Stomach smooth muscle (tissue), 2 donors: ENCODE measurements at regions not wholly inside any gene's neighbourhood (a gene's known extent, or its start where the extent isn't known, plus 50 kb on each side); places are given as distances from the start of the nearest gene placed in this dataset.

ENCODE experiments used
- H3K27ac ChIP-seq: one replicate; pipeline ENCODE4 v1.7.0; 2013; ENCODE audit warnings: mild to moderate bottlenecking, low read length, inconsistent platforms
- H3K27me3 ChIP-seq, 2 donors: one replicate each; pipeline ENCODE4 v1.7.0; 2013; ENCODE audit warnings: low read length in 2 of 2; ENCODE audit not compliant: insufficient read depth in 2 of 2, control insufficient read depth in 1 of 2
- H3K36me3 ChIP-seq, 2 donors: one replicate each; pipeline ENCODE4 v1.7.0; 2013; ENCODE audit warnings: low read length in 2 of 2; ENCODE audit not compliant: control insufficient read depth in 2 of 2, insufficient read depth in 2 of 2
- H3K4me1 ChIP-seq: one replicate; pipeline ENCODE4 v1.7.0; 2013; ENCODE audit warnings: low read length; ENCODE audit not compliant: control insufficient read depth, insufficient read depth
- H3K4me3 ChIP-seq, 2 donors: one replicate each; pipeline ENCODE4 v1.7.0; 2013; ENCODE audit warnings: low read length in 2 of 2
- H3K9ac ChIP-seq, 2 donors: one replicate each; pipeline ENCODE4 v1.7.0; 2013; ENCODE audit warnings: low read length in 2 of 2, mild to moderate bottlenecking in 1 of 2
- H3K9me3 ChIP-seq, 2 donors: one replicate each; pipeline ENCODE4 v1.7.0; 2013; ENCODE audit warnings: low read length in 2 of 2; ENCODE audit not compliant: control insufficient read depth in 2 of 2
- donor health status: healthy.
- donor health status: Pancreatic carcinoma.

- no peaks in the 10 kb centered on the region for H3K36me3 ChIP-seq
- H3K9me3 ChIP-seq: no peaks in the 10 kb centered on the region
- H3K27ac ChIP-seq: no peak overlapping the region
- no peaks in the 10 kb centered on the region for H3K4me1 ChIP-seq
- H3K9ac ChIP-seq: no peak overlapping the region
- H3K4me3 ChIP-seq: no peak overlapping the region
- H3K27me3 ChIP-seq: no peaks in the 10 kb centered on the region
These were observed 352.0 kb upstream of the TMTC1 start for GRCh38 chr12:30135776-30136175.

GRCh38 chr12:30134229-30134628, 350.5 kb upstream of the TMTC1 start:
- Histone ChIP-seq H3K9me3 (no peaks in the 10 kb centered on the region), H3K36me3 (no peaks in the 10 kb centered on the region), H3K27ac (no peak overlapping the region), H3K4me1 (no peaks in the 10 kb centered on the region), H3K9ac (no peak overlapping the region), H3K4me3 (no peak overlapping the region), H3K27me3 (no peaks in the 10 kb centered on the region)

GRCh38 chr12:30126944-30127343, 343.2 kb upstream of the TMTC1 start:
- no peaks in the 10 kb centered on the region for H3K9me3 ChIP-seq
- no peak overlapping the region for H3K27ac ChIP-seq
- no peak overlapping the region for H3K9ac ChIP-seq
- no peaks in the 10 kb centered on the region for H3K27me3 ChIP-seq
- H3K36me3 ChIP-seq: no peaks in the 10 kb centered on the region
- H3K4me1 ChIP-seq: no peaks in the 10 kb centered on the region
- no peak overlapping the region for H3K4me3 ChIP-seq

- Histone ChIP-seq H3K27me3 (no peaks in the 10 kb centered on the region), H3K9me3 (no peaks in the 10 kb centered on the region), H3K9ac (no peak overlapping the region), H3K36me3 (no peaks in the 10 kb centered on the region), H3K4me1 (no peaks in the 10 kb centered on the region), H3K4me3 (no peak overlapping the region), H3K27ac (no peak overlapping the region)
These were observed 336.8 kb upstream of the TMTC1 start for GRCh38 chr12:30120522-30120921.

- Histone ChIP-seq H3K27ac (no peak overlapping the region), H3K9me3 (no peaks in the 10 kb centered on the region), H3K27me3 (no peaks in the 10 kb centered on the region), H3K36me3 (no peaks in the 10 kb centered on the region), H3K4me1 (no peaks in the 10 kb centered on the region), H3K9ac (no peak overlapping the region), H3K4me3 (no peak overlapping the region)
These were observed 333.7 kb upstream of the TMTC1 start for GRCh38 chr12:30117483-30117882.

GRCh38 chr12:30111719-30112118, 328.0 kb upstream of the TMTC1 start:
- H3K27ac ChIP-seq: no peak overlapping the region
- H3K27me3 ChIP-seq: no peaks in the 10 kb centered on the region
- peaks cover 0 to 2% of the 10 kb centered on the region in 2 donors for H3K9me3 ChIP-seq

GRCh38 chr12:30110958-30111586, 327.3 kb upstream of the TMTC1 start:
- H3K4me1 ChIP-seq: no peaks in the 10 kb centered on the region
- no peak overlapping the region for H3K27ac ChIP-seq
- no peaks in the 10 kb centered on the region for H3K36me3 ChIP-seq

More at GRCh38 chr12:30111719-30112118, 328.0 kb upstream of the TMTC1 start:
- no peak overlapping the region for H3K4me3 ChIP-seq
- H3K4me1 ChIP-seq: no peaks in the 10 kb centered on the region
- no peak overlapping the region for H3K9ac ChIP-seq
- no peaks in the 10 kb centered on the region for H3K36me3 ChIP-seq

GRCh38 chr12:30110498-30110897, 326.8 kb upstream of the TMTC1 start:
- H3K9me3 ChIP-seq: peaks cover 0 to 2% of the 10 kb centered on the region in 2 donors
- no peaks in the 10 kb centered on the region for H3K27me3 ChIP-seq
- H3K27ac ChIP-seq: no peak overlapping the region
- no peaks in the 10 kb centered on the region for H3K4me1 ChIP-seq
- H3K36me3 ChIP-seq: no peaks in the 10 kb centered on the region
- H3K4me3 ChIP-seq: no peak overlapping the region
- H3K9ac ChIP-seq: no peak overlapping the region

More at GRCh38 chr12:30110958-30111586, 327.3 kb upstream of the TMTC1 start:
- Histone ChIP-seq H3K9ac (no peak overlapping the region), H3K9me3 (peaks cover 0 to 2% of the 10 kb centered on the region in 2 donors), H3K4me3 (no peak overlapping the region), H3K27me3 (no peaks in the 10 kb centered on the region)

- Histone ChIP-seq H3K9ac (no peak overlapping the region), H3K36me3 (no peaks in the 10 kb centered on the region), H3K4me1 (no peaks in the 10 kb centered on the region), H3K4me3 (no peak overlapping the region), H3K27me3 (no peaks in the 10 kb centered on the region), H3K27ac (no peak overlapping the region), H3K9me3 (peaks cover 0 to 2% of the 10 kb centered on the region in 2 donors)
These were observed 324.9 kb upstream of the TMTC1 start for GRCh38 chr12:30108666-30109065.

- Histone ChIP-seq H3K27me3 (no peaks in the 10 kb centered on the region), H3K4me1 (no peaks in the 10 kb centered on the region), H3K9ac (no peak overlapping the region), H3K36me3 (no peaks in the 10 kb centered on the region), H3K9me3 (peaks cover 0 to 2% of the 10 kb centered on the region in 2 donors), H3K27ac (no peak overlapping the region), H3K4me3 (no peak overlapping the region)
These were observed 322.6 kb upstream of the TMTC1 start for GRCh38 chr12:30106204-30106965.

- no peaks in the 10 kb centered on the region for H3K36me3 ChIP-seq
- peaks cover 0 to 2% of the 10 kb centered on the region in 2 donors for H3K9me3 ChIP-seq
- H3K27me3 ChIP-seq: no peaks in the 10 kb centered on the region
- no peak overlapping the region for H3K4me3 ChIP-seq
- H3K4me1 ChIP-seq: no peaks in the 10 kb centered on the region
- H3K9ac ChIP-seq: no peak overlapping the region
- no peak overlapping the region for H3K27ac ChIP-seq
These were observed 321.8 kb upstream of the TMTC1 start for GRCh38 chr12:30105505-30105904.
